ENCODE measurements at regions not wholly inside any gene's neighbourhood (a gene's known extent, or its start where the extent isn't known, plus 50 kb on each side); places are given as distances from the start of the nearest gene placed in this dataset.
"Not testable (repeated sequence)": the region's sequence is repeated elsewhere in the genome, so short reads cannot be mapped to it uniquely, and the experiment has no call there.

DNA sequence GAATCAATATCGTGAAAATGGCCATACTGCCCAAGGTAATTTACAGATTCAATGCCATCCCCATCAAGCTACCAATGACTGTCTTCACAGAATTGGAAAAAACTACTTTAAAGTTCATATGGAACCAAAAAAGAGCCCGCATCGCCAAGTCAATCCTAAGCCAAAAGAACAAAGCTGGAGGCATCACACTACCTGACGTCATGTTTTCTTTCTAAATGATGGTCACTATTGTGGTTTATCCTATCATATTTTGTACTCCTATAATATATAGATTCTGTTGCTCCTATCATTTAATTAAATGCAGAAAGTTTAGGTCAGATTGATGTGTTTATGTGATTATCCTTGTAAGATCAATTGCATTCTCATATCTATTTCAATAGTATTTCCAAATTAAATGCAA, 796.9 kb upstream of the NCAM2 start:
- not testable (repeated sequence) for H3K36me3 ChIP-seq (ENCODE audit: insufficient read depth, low read length); H3K27me3 ChIP-seq (ENCODE audit: control insufficient read depth, insufficient read depth, low read length); H3K4me3 ChIP-seq (ENCODE audit: low read length); H3K9ac ChIP-seq (ENCODE audit: low read depth, low read length); H3K4me1 ChIP-seq (ENCODE audit: control insufficient read depth, insufficient read depth, low read length); H3K4me2 ChIP-seq (ENCODE audit: low read length); H3K9me3 ChIP-seq (replicated peaks; ENCODE audit: low read length)

DNA sequence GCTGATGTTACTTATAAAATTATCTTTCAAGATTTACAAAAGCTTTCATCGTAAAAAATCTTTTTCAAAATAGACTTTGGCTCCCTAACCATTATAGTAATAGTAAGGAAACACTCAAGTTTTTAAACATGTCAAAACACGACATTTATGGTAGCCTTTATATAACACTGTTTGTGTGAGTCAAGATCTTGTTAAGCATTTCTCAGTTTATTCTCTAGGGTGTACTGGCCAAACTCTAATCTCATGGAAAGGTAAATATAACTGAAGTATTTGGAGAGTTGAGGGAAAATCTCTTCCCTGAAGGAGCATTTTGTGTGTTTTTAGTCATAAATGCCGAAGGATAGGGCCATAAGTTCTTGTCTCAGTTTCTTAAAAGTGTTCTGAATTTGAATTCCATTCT, 790.9 kb upstream of the NCAM2 start:
- no peak overlapping the region for H3K9ac ChIP-seq (ENCODE audit: low read depth, low read length)
- no peaks in the 10 kb centered on the region for H3K27me3 ChIP-seq (ENCODE audit: control insufficient read depth, insufficient read depth, low read length)
- H3K4me3 ChIP-seq (ENCODE audit: low read length): no peak overlapping the region
- no peaks in the 10 kb centered on the region for H3K36me3 ChIP-seq (ENCODE audit: insufficient read depth, low read length)
- peaks cover 4% of the 10 kb centered on the region for H3K9me3 ChIP-seq (replicated peaks; ENCODE audit: low read length)
- H3K4me2 ChIP-seq (ENCODE audit: low read length): no peak overlapping the region
- H3K4me1 ChIP-seq (ENCODE audit: control insufficient read depth, insufficient read depth, low read length): no peaks in the 10 kb centered on the region

DNA sequence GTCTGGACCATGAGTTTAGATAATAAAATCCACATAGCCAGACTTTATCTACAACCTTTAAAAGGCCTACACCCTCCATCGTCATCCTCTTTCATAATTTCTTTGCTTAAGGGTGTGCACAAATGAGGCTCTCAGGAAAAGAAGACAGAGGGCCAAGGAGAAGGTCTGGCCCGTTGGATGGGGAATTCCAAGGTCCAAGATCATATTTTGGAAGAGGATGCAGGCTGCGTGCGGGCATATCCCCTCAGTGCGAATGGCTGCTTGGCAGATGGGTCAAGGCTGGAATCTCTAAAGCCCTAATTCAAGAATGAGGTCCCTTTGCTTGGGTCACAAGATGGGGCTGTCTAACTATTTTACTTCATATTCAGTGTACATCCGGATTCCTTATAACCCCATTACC, 782.2 kb upstream of the NCAM2 start:
- no peaks in the 10 kb centered on the region for H3K36me3 ChIP-seq (ENCODE audit: insufficient read depth, low read length)
- no peak overlapping the region for H3K4me3 ChIP-seq (ENCODE audit: low read length)
- no peaks in the 10 kb centered on the region for H3K9me3 ChIP-seq (replicated peaks; ENCODE audit: low read length)
- H3K9ac ChIP-seq (ENCODE audit: low read depth, low read length): no peak overlapping the region
- no peaks in the 10 kb centered on the region for H3K27me3 ChIP-seq (ENCODE audit: control insufficient read depth, insufficient read depth, low read length)
- no peaks in the 10 kb centered on the region for H3K4me1 ChIP-seq (ENCODE audit: control insufficient read depth, insufficient read depth, low read length)
- no peak overlapping the region for H3K4me2 ChIP-seq (ENCODE audit: low read length)

DNA sequence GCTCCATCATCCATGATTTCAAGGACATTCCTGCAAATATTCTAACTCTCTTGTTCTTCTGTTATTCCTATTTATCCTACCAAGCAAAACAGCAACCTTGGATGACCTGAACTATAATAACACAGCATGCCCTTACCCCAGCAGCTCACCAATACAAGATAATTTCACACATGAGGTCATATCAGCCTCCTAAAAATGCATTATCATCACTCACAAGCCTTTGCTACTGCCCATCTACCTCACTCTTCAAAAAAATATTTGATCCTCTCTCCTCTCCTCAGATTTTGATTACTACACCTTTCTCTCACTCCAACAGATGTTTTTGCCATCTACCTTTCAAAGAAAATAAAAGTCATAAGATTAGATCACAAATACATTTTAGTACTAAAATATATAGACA, 777.6 kb upstream of the NCAM2 start:
- Histone ChIP-seq H3K4me1 (ENCODE audit: control insufficient read depth, insufficient read depth, low read length) (no peaks in the 10 kb centered on the region), H3K4me3 (ENCODE audit: low read length) (no peak overlapping the region), H3K4me2 (ENCODE audit: low read length) (no peak overlapping the region), H3K27me3 (ENCODE audit: control insufficient read depth, insufficient read depth, low read length) (no peaks in the 10 kb centered on the region), H3K9me3 (replicated peaks; ENCODE audit: low read length) (no peaks in the 10 kb centered on the region), H3K9ac (ENCODE audit: low read depth, low read length) (no peak overlapping the region), H3K36me3 (ENCODE audit: insufficient read depth, low read length) (no peaks in the 10 kb centered on the region)

DNA sequence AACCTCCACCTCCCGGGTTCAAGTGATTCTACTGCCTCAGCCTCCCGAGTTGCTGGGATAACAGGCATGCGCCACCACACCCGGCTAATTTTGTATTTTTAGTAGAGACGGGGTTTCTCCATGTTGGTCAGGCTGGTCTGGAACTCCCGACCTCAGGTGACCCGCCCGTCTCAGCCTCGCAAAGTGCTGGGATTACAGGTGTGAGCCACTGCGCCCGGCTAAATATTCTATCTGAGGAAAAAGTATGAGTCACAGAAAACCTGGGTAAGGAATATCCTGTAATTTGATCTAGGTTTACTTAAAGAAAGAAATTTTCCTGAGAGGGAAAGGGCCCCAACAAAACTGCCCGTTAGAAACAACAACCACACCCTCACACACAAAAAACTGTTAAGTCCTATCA, 776.2 kb upstream of the NCAM2 start:
- H3K27me3 ChIP-seq (ENCODE audit: control insufficient read depth, insufficient read depth, low read length); H3K9me3 ChIP-seq (replicated peaks; ENCODE audit: low read length); H3K4me2 ChIP-seq (ENCODE audit: low read length); H3K4me3 ChIP-seq (ENCODE audit: low read length); H3K36me3 ChIP-seq (ENCODE audit: insufficient read depth, low read length); H3K4me1 ChIP-seq (ENCODE audit: control insufficient read depth, insufficient read depth, low read length); H3K9ac ChIP-seq (ENCODE audit: low read depth, low read length): not testable (repeated sequence)

DNA sequence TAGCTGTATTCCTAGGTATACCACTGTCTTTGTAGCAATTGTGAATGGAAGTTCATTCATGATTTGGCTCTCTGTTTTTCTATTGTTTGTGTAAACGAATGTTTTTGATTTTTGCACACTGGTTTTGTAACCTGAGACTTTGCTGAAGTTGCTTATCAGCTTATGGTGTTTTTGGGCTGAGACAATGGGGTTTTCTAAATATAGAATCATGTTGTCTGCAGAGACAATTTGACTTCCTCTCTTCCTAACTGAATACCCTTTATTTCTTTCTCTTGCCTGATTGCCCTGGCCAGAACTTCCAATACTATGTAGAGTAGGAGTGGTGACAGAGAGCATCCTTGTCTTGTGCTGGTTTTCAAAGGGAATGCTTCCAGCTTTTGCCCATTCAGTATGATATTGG, 761.6 kb upstream of the NCAM2 start:
- H3K9ac ChIP-seq (ENCODE audit: low read depth, low read length); H3K4me1 ChIP-seq (ENCODE audit: control insufficient read depth, insufficient read depth, low read length); H3K27me3 ChIP-seq (ENCODE audit: control insufficient read depth, insufficient read depth, low read length); H3K4me2 ChIP-seq (ENCODE audit: low read length); H3K36me3 ChIP-seq (ENCODE audit: insufficient read depth, low read length); H3K9me3 ChIP-seq (replicated peaks; ENCODE audit: low read length); H3K4me3 ChIP-seq (ENCODE audit: low read length): not testable (repeated sequence)

DNA sequence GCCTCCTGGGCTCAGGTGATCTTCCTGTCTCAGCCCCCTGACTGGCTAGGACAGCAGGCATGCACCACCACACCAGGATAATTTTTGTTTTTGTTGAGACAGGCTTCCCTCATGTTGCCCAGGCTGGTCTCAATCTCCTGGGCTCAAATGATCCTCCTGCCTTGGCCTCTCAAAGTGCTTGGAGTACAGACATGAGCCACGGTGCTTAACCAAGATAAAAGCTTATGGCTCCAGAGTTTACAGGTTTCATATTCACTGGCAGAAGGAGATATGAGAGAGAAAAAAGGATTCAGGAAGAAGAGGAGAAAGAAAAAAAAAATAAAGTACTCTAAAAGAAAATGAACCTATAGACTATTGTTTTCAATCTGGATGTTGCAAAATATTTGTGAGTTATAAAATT, 748.8 kb upstream of the NCAM2 start:
- Histone ChIP-seq H3K4me2 (ENCODE audit: low read length) (no peak overlapping the region), H3K9me3 (replicated peaks; ENCODE audit: low read length) (peaks cover 7% of the 10 kb centered on the region), H3K4me3 (ENCODE audit: low read length) (no peak overlapping the region), H3K9ac (ENCODE audit: low read depth, low read length) (no peak overlapping the region), H3K27me3 (ENCODE audit: control insufficient read depth, insufficient read depth, low read length) (no peaks in the 10 kb centered on the region), H3K4me1 (ENCODE audit: control insufficient read depth, insufficient read depth, low read length) (no peaks in the 10 kb centered on the region), H3K36me3 (ENCODE audit: insufficient read depth, low read length) (no peaks in the 10 kb centered on the region)

DNA sequence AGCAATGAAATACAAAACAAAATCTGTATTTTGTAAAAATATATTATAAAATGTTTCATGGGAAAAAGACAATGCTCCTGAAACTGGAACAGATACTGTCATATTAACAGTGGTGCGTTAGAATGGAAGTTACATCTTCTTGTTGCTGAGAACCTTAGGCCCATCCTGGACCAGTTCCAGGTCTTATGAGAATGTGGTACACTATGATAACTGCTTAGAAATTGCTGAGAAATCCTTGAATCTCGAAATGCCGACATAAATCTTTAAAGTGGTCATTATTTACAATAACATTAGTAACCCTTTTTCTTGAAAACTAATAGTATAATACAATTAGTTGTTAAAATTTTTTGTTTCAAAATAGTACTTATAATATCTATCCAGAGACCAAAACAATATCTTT, 747.9 kb upstream of the NCAM2 start:
- Histone ChIP-seq H3K9ac (ENCODE audit: low read depth, low read length) (no peak overlapping the region), H3K4me2 (ENCODE audit: low read length) (no peak overlapping the region), H3K4me3 (ENCODE audit: low read length) (no peak overlapping the region), H3K36me3 (ENCODE audit: insufficient read depth, low read length) (no peaks in the 10 kb centered on the region), H3K9me3 (replicated peaks; ENCODE audit: low read length) (peaks cover 7% of the 10 kb centered on the region), H3K27me3 (ENCODE audit: control insufficient read depth, insufficient read depth, low read length) (no peaks in the 10 kb centered on the region), H3K4me1 (ENCODE audit: control insufficient read depth, insufficient read depth, low read length) (no peaks in the 10 kb centered on the region)

DNA sequence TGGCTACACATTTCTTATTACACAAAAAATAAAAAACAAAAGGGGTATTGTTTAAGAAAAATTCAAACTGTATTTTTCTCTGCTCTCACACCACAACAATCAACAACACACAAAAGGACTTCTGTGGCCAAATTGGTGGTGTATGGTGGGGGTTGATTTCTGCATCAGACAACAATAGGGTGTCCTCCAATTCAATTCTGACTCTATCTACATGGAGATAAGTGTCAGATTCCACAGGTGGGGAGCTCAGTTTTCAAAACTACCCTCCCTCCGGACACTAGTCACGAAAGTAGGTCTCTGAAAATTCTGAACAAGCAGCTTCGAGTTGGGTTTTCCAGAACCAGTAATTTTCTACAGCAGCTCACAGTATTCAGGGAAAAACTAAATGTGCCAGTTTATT, 744.9 kb upstream of the NCAM2 start:
- Histone ChIP-seq H3K9me3 (replicated peaks; ENCODE audit: low read length) (peaks cover 7% of the 10 kb centered on the region), H3K27me3 (ENCODE audit: control insufficient read depth, insufficient read depth, low read length) (no peaks in the 10 kb centered on the region), H3K4me3 (ENCODE audit: low read length) (no peak overlapping the region), H3K36me3 (ENCODE audit: insufficient read depth, low read length) (no peaks in the 10 kb centered on the region), H3K4me2 (ENCODE audit: low read length) (no peak overlapping the region), H3K9ac (ENCODE audit: low read depth, low read length) (no peak overlapping the region), H3K4me1 (ENCODE audit: control insufficient read depth, insufficient read depth, low read length) (no peaks in the 10 kb centered on the region)

DNA sequence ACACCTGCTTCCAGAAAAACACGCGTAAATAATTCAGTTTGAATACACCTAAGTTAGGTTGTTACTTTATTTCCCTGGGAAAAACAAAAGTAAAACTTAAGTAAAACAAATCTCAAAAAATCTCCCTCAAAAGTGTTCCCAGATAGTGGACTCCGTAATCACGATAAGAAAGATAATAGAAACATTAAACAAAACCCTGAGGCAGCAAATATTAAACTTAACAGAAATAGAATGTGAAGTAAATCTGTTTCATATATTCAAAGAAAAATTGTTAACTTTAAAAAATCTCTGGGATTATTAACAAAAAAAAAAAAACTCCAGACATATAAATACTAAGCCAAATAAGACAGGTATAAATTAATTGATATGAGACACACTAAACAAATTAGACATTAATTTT, 743.2 kb upstream of the NCAM2 start:
- no peak overlapping the region for H3K4me3 ChIP-seq (ENCODE audit: low read length)
- H3K9me3 ChIP-seq (replicated peaks; ENCODE audit: low read length): peaks cover 4% of the 10 kb centered on the region
- no peaks in the 10 kb centered on the region for H3K27me3 ChIP-seq (ENCODE audit: control insufficient read depth, insufficient read depth, low read length)
- H3K4me1 ChIP-seq (ENCODE audit: control insufficient read depth, insufficient read depth, low read length): no peaks in the 10 kb centered on the region
- H3K4me2 ChIP-seq (ENCODE audit: low read length): no peak overlapping the region
- H3K9ac ChIP-seq (ENCODE audit: low read depth, low read length): no peak overlapping the region
- H3K36me3 ChIP-seq (ENCODE audit: insufficient read depth, low read length): no peaks in the 10 kb centered on the region

DNA sequence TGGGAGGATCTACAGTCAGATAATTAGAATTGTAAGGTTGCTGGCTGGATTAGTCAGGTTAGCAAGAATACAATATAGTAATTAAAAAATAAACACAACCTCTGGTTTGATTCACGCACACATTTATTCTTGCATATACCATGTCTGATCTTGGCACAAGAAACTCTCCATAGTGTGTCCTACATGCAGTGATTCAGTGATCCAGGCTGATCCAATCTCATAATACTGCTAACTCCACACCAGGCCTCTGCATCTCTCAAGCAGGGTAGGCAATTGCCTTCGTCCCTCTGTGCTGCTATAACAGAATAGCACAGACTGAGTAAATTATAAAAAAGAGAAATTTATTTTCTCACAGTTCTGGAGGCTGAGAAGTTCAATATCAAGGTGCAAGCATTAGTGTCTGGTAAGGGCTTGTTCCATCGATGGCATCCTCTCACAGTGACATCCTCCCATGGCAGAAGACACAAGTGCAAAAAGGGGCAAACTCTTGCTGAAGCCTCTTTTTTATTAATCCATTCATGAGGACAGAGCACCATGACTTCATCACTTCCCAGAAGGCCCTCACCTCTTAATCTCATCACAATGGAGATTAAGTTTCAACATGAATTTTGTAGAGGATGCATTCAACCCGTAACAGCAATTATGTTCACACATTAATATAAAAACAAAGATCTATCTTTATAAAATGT, 741.0 kb upstream of the NCAM2 start:
- Histone ChIP-seq H3K4me1 (ENCODE audit: control insufficient read depth, insufficient read depth, low read length) (no peaks in the 10 kb centered on the region), H3K27me3 (ENCODE audit: control insufficient read depth, insufficient read depth, low read length) (no peaks in the 10 kb centered on the region), H3K36me3 (ENCODE audit: insufficient read depth, low read length) (no peaks in the 10 kb centered on the region), H3K9me3 (replicated peaks; ENCODE audit: low read length) (peaks cover 4% of the 10 kb centered on the region), H3K4me3 (ENCODE audit: low read length) (no peak overlapping the region), H3K4me2 (ENCODE audit: low read length) (no peak overlapping the region), H3K9ac (ENCODE audit: low read depth, low read length) (no peak overlapping the region)

DNA sequence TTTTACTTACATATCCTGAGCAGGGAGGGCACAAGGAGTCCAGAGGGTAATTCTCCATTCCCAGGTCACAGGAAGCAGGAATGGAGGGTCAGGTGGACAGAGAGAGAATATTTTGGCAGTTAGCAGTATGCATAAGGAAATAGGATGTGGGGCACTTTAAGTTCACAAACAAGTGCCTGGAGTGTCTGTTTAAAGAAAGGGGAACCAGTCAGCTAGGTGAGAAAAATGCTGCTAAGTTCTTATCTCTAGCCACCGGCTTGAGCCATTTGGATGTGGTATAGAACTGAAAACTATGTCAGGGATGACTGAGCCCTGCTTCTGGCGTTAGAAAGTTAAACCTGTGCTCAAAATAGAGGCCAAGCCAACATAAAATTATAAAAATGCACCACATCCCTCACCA, 739.7 kb upstream of the NCAM2 start:
- H3K9me3 ChIP-seq (replicated peaks; ENCODE audit: low read length): peaks cover 3% of the 10 kb centered on the region
- no peak overlapping the region for H3K4me2 ChIP-seq (ENCODE audit: low read length)
- no peaks in the 10 kb centered on the region for H3K27me3 ChIP-seq (ENCODE audit: control insufficient read depth, insufficient read depth, low read length)
- H3K4me1 ChIP-seq (ENCODE audit: control insufficient read depth, insufficient read depth, low read length): no peaks in the 10 kb centered on the region
- no peaks in the 10 kb centered on the region for H3K36me3 ChIP-seq (ENCODE audit: insufficient read depth, low read length)
- no peak overlapping the region for H3K9ac ChIP-seq (ENCODE audit: low read depth, low read length)
- H3K4me3 ChIP-seq (ENCODE audit: low read length): no peak overlapping the region

All from skeletal muscle satellite cell (primary cell).